Progenitor cell of endocrine pancreas (in vitro differentiated cells): ENCODE measurements at regions not wholly inside any gene's neighbourhood (a gene's known extent, or its start where the extent isn't known, plus 50 kb on each side); places are given as distances from the start of the nearest gene placed in this dataset.

Experiments used
- DNase-seq: peaks from one replicate; pipeline ENCODE4 v3.0.0; 2021; ENCODE audit warnings: low spot score; ENCODE audit not compliant: unreplicated experiment
- H3K27ac Mint-ChIP-seq: 2 replicates; pipeline ENCODE4 v1.8.0; 2021; ENCODE audit warnings: mild to moderate bottlenecking, moderate library complexity, mixed read lengths
- H3K27me3 Mint-ChIP-seq: 2 replicates; pipeline ENCODE4 v1.8.0; 2021; ENCODE audit warnings: mixed read lengths
- H3K36me3 Mint-ChIP-seq: 2 replicates; pipeline ENCODE4 v1.8.0; 2022; ENCODE audit warnings: mixed read lengths; ENCODE audit not compliant: insufficient read depth
- H3K4me1 Mint-ChIP-seq: 2 replicates; pipeline ENCODE4 v1.8.0; 2021; ENCODE audit warnings: low read depth, mixed read lengths
- H3K4me3 Mint-ChIP-seq: 2 replicates; pipeline ENCODE4 v1.8.0; 2021; ENCODE audit warnings: low read depth, mild to moderate bottlenecking, moderate library complexity, mixed read lengths
- H3K9me3 Mint-ChIP-seq: 2 replicates; pipeline ENCODE4 v1.8.0; 2021; ENCODE audit warnings: low read depth, mixed read lengths
- TF ChIP-seq, protein P1 (sequence below): fragments of 200-600 bp; sonication (generic); IDR thresholded peaks from one replicate; pipeline ENCODE4 v1.5.0; 2021; ENCODE audit warnings: antibody characterized with exemption, mild to moderate bottlenecking; ENCODE audit not compliant: unreplicated experiment

DNA sequence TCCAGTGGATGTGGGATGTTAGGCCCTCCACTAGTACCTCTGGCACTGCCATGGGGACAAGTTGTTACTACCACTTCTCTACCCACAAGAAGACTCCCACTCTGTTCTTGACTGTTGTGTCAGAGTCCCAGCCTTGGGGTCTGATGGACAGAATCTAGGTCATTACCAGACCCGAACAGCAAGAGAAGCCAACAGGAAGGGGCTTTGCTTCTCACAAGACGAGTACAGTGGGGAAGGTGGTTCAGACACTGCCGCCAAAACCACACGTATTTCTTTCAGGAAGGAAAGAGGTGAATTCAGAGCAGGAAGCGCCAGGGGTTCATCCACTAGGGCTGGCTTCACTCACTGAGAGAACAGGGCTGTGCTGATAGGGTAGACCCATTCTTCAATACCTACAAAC, 161.3 kb upstream of the KIT start:
- TF ChIP-seq, protein P1, sequence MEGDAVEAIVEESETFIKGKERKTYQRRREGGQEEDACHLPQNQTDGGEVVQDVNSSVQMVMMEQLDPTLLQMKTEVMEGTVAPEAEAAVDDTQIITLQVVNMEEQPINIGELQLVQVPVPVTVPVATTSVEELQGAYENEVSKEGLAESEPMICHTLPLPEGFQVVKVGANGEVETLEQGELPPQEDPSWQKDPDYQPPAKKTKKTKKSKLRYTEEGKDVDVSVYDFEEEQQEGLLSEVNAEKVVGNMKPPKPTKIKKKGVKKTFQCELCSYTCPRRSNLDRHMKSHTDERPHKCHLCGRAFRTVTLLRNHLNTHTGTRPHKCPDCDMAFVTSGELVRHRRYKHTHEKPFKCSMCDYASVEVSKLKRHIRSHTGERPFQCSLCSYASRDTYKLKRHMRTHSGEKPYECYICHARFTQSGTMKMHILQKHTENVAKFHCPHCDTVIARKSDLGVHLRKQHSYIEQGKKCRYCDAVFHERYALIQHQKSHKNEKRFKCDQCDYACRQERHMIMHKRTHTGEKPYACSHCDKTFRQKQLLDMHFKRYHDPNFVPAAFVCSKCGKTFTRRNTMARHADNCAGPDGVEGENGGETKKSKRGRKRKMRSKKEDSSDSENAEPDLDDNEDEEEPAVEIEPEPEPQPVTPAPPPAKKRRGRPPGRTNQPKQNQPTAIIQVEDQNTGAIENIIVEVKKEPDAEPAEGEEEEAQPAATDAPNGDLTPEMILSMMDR = no peak
- Mint-ChIP-seq H3K4me3 (no peak overlapping the region), H3K27ac (no peak overlapping the region), H3K27me3 (peaks cover 2% of the 10 kb centered on the region), H3K4me1 (peaks cover 1% of the 10 kb centered on the region), H3K9me3 (no peaks in the 10 kb centered on the region), H3K36me3 (no peaks in the 10 kb centered on the region)
- no peak for DNase-seq

DNA sequence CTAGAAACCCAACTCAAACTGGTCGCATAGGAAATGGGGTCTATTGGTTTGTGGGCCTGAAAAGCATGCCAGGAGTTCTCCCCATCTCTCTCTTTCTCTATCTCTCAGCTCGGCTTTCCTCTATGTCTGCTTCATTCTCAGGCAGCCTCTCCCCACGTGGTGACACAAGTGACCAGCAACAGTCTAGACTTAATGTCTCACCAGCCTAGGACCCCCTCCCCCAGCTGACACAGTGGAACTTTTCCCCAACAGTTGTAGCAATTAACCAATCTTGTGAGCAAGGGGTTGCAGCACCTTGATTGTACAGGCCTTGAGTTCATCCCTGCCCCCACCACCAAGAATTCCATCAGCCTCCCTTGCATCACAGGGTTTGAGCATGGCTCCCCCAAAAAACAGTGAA, 159.8 kb upstream of the KIT start:
- Mint-ChIP-seq H3K4me1 (peaks cover 1% of the 10 kb centered on the region), H3K4me3 (no peak overlapping the region), H3K27ac (no peak overlapping the region), H3K27me3 (no peaks in the 10 kb centered on the region), H3K36me3 (no peaks in the 10 kb centered on the region), H3K9me3 (no peaks in the 10 kb centered on the region)
- TF ChIP-seq, protein P1 = no peak
- DNase-seq = no peak

DNA sequence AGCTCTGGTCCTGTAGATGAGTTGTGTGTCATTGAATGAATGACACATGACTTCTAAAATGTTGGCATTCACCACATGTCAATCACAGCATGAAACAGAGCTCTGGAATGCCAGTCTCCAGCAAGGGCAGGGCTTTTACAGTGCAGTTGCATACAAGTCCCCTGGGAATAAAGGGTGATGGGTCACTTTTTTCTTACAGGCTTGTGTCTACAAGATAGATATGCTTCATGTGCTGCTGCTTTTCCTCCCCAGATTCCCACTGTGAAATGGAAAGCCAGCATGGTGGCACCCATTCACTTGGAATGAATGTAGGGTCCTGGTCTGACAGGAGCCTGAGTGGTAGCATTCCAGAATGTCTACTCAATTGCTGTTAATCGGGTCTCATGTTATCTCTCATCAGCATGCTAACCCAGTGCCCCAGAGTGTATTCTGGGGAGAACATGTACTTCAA, 159.1 kb upstream of the KIT start:
- no peaks in the 10 kb centered on the region for H3K9me3 Mint-ChIP-seq
- TF ChIP-seq, protein P1 = no peak
- H3K4me3 Mint-ChIP-seq = no peak overlapping the region
- no peaks in the 10 kb centered on the region for H3K36me3 Mint-ChIP-seq
- no peaks in the 10 kb centered on the region for H3K27me3 Mint-ChIP-seq
- H3K4me1 Mint-ChIP-seq = peaks cover 1% of the 10 kb centered on the region
- no peak overlapping the region for H3K27ac Mint-ChIP-seq
- DNase-seq = no peak

DNA sequence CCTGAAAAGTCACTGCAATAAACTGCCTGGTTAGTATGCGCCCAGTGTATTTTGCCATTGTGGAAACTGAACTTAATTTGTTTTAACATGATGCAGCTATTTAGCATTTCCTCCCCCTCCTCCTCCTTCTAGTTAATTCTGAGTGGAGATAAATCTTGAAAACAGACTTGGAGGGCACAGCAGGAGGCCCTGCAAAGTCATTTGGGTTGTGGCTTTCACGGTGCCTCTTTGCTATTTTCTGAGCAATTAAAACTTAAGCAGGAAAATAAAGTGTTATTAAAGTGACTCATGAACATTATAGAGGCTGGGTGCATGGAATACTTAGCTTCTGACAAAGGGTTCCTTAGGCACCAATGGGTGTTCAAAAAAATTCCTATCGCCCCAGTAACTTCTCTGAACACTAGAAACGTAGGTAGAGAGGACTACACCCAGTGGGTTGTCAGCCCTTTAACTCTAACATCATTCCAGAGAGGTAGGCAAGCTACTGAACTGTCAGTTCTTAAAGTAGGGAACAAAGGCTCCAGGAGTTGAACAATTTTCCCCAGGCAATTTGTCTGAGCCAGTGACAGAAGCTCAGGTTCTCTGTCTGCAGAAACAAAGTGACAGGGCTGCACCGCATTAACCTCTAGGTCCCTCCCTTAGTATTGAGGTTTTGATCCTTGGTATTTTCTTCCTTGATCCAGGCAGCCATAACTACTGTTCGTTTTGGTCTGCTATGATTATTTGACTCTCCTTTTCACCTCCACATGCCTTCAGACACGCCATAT, 158.3 kb upstream of the KIT start:
- no peak for DNase-seq
- TF ChIP-seq, protein P1 = no peak
- Mint-ChIP-seq H3K4me1 (peaks cover 1% of the 10 kb centered on the region), H3K36me3 (no peaks in the 10 kb centered on the region), H3K27ac (no peak overlapping the region), H3K9me3 (no peaks in the 10 kb centered on the region), H3K27me3 (no peaks in the 10 kb centered on the region), H3K4me3 (no peak overlapping the region)

DNA sequence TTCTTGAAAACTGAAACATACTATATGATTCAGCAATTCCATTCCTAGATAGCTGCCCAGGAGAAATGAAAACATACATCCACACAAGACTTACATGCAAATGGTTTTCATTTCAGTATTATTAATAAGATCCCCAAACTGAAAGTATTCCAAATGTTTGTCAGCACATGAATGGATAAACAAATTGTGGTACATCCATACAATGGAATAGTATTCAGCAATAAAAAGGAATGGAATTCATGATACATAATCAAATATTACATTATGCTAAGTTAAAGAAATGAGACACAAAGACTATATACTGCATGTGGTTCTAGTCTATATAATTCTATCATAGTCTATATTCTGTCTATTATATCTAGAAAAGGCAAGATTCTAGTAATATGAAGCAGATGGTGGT, 152.4 kb upstream of the KIT start:
- Mint-ChIP-seq H3K9me3 (peaks cover 5% of the 10 kb centered on the region), H3K4me1 (no peaks in the 10 kb centered on the region)

More for the DNA sequence above, 152.4 kb upstream of the KIT start:
- H3K27ac Mint-ChIP-seq = no peak overlapping the region
- H3K4me3 Mint-ChIP-seq = no peak overlapping the region
- DNase-seq = no peak
- TF ChIP-seq, protein P1 = no peak
- H3K36me3 Mint-ChIP-seq = no peaks in the 10 kb centered on the region
- no peaks in the 10 kb centered on the region for H3K27me3 Mint-ChIP-seq
